Fibroblast of mammary gland (primary cell): ENCODE measurements at regions not wholly inside any gene's neighbourhood (a gene's known extent, or its start where the extent isn't known, plus 50 kb on each side); places are given as distances from the start of the nearest gene placed in this dataset.
"Not testable (repeated sequence)": the region's sequence is repeated elsewhere in the genome, so short reads cannot be mapped to it uniquely, and the experiment has no call there.

Source experiments
- DNase-seq: peaks from one replicate; pipeline ENCODE4 v3.0.0-alpha.2; 2010; ENCODE audit warnings: low read depth
- H3K4me3 ChIP-seq: 2 replicates; pipeline ENCODE4 v1.5.1; 2011; ENCODE audit warnings: low read depth, mild to moderate bottlenecking, low read length, moderate library complexity; ENCODE audit not compliant: control insufficient read depth
- TF ChIP-seq, protein P1 (sequence below): conservative IDR thresholded peaks from 2 replicates; pipeline ENCODE4 v1.5.1; 2011; ENCODE audit warnings: low read depth, low read length, inconsistent platforms; ENCODE audit not compliant: control insufficient read depth, insufficient read depth

DNA sequence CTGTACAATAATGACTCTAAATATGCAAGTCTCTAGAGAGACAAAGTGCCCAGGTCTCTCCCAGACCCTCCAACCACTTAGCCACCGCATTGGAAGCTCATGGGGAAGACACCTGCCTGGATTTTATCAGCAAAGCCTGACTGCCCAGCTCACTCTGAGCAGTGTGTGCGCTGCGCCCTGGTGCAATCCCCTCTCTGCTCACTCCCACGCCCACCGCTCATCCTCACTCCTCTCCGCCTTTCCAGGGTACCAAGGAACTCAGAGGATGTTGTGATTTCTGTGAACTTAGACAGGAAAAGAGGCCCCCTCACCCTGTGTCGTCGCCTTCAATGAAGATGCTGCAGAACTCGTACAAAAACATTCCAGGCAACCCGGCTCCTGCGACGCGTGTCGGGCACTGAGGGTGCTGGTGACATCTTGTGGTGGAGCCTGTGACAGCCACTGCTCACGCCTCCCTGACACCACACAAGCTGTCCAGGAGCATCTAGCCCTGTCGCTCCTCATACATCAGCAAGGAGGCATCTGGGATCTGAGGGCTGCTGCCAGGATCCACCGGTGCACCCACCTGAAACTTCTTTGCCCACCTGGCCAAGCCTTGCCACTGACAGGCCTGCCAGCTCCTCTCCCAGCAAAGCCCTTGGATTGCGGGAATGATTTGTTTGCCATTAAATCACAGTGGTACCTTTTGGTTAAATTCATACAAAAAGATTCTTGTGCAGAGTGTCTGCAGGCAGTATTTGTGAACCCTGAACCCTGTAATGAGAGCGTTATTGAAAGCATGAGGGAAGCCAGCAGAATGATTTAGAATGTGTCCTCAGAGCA lies 220.4 kb downstream of the ZNF516 start:
- DNase-seq, result no peak
- TF ChIP-seq, protein P1, sequence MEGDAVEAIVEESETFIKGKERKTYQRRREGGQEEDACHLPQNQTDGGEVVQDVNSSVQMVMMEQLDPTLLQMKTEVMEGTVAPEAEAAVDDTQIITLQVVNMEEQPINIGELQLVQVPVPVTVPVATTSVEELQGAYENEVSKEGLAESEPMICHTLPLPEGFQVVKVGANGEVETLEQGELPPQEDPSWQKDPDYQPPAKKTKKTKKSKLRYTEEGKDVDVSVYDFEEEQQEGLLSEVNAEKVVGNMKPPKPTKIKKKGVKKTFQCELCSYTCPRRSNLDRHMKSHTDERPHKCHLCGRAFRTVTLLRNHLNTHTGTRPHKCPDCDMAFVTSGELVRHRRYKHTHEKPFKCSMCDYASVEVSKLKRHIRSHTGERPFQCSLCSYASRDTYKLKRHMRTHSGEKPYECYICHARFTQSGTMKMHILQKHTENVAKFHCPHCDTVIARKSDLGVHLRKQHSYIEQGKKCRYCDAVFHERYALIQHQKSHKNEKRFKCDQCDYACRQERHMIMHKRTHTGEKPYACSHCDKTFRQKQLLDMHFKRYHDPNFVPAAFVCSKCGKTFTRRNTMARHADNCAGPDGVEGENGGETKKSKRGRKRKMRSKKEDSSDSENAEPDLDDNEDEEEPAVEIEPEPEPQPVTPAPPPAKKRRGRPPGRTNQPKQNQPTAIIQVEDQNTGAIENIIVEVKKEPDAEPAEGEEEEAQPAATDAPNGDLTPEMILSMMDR, result no peak

DNA sequence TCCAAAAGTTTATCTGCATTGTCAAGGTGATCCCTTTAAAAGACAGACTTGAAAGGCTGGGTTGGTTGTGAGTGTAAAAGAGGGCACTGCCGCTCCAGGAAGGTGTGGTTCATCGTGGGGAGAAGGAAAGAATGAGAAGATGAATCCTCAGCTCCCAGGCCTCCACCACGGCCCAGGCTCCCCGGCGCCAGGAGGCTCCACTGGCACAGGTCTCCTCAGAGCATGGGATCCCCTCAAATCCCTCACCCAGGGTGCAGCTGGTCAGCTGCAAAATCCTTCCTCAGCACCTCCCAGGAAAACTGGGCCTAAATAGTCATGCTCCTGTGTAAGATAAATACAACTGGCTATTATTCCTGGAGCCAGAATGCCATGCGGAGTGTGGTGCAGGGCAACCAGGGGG lies 221.1 kb downstream of the ZNF516 start:
- TF ChIP-seq, protein P1, result no peak
- no peak overlapping the region for H3K4me3 ChIP-seq
- DNase-seq, result no peak

More for the DNA sequence above, 220.4 kb downstream of the ZNF516 start:
- no peak overlapping the region for H3K4me3 ChIP-seq

DNA sequence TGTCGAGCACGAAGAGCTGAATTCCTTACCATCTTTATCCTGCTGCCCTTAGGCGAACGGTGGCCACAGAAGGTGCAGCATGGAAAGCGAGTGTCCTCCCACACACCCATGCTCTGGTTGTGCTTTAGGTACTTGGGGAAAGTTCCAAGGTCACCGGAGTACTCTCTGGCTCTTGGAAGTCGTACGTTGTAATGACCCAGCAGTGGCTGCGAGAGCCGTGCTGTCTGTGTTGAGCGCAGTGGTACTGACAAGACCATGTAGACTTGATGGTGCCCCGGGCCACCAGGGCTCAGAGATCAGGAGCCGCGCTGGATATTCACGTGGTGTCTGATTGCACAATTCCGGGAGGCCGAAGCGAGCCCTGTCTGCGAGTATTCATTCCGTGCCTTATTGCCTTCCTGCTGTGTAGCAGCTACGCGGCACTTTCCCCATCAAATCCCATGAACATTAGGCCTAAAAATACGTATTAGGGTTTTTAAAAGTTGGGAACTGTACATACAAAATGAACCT lies 222.0 kb downstream of the ZNF516 start:
- H3K4me3 ChIP-seq, result no peak overlapping the region
- TF ChIP-seq, protein P1, result no peak
- DNase-seq, result no peak

DNA sequence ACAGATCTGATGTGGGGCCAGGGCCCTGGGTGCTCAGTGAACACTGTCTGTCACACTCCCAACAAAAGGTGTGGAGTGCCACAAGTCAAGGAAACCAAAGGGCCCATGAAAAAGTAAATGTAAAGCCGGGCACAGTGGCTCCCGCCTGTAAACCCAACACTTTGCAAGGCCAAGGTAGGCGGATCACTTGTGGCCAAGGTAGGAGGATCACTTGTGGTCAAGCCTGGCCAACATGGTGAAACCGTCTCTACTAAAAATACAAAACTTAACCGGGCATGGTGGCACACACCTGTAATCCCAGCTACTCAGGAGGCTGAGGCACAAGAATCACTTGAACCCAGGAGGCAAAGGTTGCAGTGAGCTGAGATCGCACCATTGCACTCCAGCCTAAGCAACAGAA lies 227.6 kb downstream of the ZNF516 start:
- not testable (repeated sequence) for DNase-seq, H3K4me3 ChIP-seq

DNA sequence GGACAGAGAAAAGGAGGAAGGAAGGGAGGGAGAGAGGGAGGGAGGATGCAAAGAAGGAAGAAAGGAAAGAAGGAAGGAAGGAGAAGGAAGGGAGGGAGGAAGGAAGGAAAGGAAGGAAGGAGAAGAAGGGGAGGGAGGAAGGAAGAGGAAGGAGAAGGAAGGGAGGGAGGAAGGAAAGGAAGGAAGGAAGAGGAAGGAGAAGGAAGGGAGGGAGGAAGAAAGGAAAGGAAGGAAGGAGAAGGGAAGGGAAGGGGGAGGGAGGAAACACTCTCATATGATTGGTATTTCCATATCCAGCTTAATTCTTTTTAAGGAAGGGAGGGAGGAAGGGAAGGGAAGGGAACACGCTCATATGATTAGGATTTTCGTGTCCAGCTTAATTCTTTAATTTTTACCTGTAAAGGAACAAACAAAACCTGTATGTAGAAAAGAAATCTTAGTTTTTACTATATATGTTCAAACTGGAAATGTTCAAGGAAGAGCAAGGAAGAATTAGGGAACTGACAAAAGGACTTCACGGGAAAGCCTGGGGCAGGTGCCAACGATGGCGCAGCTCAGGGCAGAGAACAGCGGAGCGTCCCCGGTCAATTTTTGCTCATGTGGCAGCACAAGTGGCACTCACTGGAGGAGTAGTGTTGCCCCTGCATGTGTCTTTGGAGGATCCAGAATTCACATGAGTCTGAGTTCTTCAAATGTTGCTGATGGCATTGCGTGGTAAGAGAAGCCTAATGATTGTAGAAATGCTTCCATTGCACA lies 228.6 kb downstream of the ZNF516 start:
- no peak for DNase-seq
- TF ChIP-seq, protein P1, result no peak
- peak overlapping the region; percentile 26 for H3K4me3 ChIP-seq

DNA sequence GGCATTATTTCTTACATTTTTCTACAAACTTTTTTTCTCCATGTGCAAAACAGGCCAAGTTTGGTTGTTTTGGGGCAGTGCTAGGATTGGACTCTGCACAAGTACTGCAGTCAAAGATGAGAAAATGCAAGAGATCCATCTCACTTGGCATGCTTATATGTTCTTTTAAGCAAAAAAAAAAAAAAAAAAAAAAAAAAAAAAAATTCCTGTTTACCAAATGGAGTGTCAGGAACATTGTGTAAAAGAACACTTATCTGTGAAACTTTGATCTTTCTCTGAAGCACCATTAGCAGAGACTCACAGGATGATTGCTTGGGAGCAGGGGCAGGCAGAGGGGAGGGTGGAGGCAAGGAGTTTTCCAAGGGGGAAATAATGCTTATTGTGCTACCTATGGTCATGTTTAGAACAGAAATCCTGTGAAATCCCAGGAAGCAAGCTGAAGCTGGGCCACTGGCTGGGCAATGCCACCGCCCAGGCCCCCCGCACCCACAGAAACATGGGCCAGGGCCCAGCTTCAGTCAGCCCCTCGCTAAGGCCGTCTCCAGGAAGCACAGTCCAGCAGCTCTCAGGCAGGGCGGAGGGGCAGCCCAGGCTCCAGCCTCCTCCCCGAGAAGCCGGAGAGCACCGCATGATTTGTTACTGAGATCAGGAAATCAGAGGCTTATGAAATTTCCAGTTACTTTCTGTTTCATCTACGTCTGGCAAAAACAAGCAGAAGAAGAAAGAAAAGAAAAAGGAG lies 229.4 kb downstream of the ZNF516 start:
- H3K4me3 ChIP-seq, result peak overlapping the region; percentile 26
- DNase-seq, result peak; percentile 38
- TF ChIP-seq, protein P1, result no peak

DNA sequence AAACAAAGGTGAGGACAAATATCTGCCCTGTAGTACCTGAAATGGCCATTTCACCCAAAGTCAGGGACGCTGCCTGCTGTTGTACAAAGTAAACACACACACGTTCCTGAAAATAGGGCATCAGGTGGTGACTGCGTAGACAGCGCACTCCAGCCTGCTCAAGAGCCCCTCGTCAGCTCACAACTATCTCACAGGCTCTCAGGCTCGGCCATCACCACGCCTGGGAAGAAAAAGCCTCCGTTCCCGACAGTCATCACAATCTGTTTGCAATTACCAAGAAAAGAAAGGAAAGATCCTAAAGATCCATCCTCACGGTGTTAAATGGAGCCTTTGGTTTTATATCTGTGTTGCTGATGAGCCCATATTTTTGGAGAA lies 230.2 kb downstream of the ZNF516 start:
- peak; percentile 14 for DNase-seq
- TF ChIP-seq, protein P1, result no peak
- H3K4me3 ChIP-seq, result no peak overlapping the region
